ENCODE measurements at regions not wholly inside any gene's neighbourhood (a gene's known extent, or its start where the extent isn't known, plus 50 kb on each side); places are given as distances from the start of the nearest gene placed in this dataset.
"Not testable (repeated sequence)": the region's sequence is repeated elsewhere in the genome, so short reads cannot be mapped to it uniquely, and the experiment has no call there.

DNA sequence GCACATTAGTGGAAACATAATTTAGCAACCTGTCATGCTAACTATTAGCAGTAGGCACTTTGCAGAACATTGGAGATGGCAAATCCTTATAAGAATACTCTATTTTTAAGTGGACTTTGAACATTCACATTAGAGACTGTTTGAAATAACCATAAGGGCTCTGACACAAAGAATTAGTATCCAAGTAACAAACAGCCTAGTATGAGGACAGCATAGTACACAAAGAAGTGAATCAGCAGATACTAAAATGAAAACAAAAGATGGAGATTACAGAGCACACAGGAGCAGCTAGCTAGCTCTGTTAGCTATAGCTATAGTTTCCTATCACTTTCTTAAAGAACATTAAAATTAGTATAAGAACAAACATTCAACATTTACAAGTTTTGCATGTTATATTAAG, 256.3 kb upstream of the SPOPL start:
- TF ChIP-seq, protein P1, sequence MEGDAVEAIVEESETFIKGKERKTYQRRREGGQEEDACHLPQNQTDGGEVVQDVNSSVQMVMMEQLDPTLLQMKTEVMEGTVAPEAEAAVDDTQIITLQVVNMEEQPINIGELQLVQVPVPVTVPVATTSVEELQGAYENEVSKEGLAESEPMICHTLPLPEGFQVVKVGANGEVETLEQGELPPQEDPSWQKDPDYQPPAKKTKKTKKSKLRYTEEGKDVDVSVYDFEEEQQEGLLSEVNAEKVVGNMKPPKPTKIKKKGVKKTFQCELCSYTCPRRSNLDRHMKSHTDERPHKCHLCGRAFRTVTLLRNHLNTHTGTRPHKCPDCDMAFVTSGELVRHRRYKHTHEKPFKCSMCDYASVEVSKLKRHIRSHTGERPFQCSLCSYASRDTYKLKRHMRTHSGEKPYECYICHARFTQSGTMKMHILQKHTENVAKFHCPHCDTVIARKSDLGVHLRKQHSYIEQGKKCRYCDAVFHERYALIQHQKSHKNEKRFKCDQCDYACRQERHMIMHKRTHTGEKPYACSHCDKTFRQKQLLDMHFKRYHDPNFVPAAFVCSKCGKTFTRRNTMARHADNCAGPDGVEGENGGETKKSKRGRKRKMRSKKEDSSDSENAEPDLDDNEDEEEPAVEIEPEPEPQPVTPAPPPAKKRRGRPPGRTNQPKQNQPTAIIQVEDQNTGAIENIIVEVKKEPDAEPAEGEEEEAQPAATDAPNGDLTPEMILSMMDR (conservative IDR thresholded peaks at IDR 0.05; ENCODE audit: low read depth, low read length) = no peak
- no peak for TF ChIP-seq EZH2 (IDR thresholded peaks at IDR 0.05; ENCODE audit: borderline replicate concordance, low read depth, low read length, poor library complexity, severe bottlenecking)
- no peak overlapping the region for H3K27ac ChIP-seq (ENCODE audit: low read depth, low read length, poor library complexity, severe bottlenecking)
- no peaks in the 10 kb centered on the region for H3K4me1 ChIP-seq (ENCODE audit: insufficient read depth, low read length, poor library complexity, severe bottlenecking)
- no peak overlapping the region for H3K4me3 ChIP-seq (ENCODE audit: low read depth, low read length, poor library complexity, severe bottlenecking)
- H3K27me3 ChIP-seq (replicated peaks; ENCODE audit: insufficient read depth, low read depth, low read length, poor library complexity) = no peaks in the 10 kb centered on the region
- ChIA-PET CTCF (no interaction called here), POLR2A (ENCODE audit: low non-redundant PET) (no interaction called here)
- H3K9me3 ChIP-seq (ENCODE audit: low read depth, low read length, poor library complexity, severe bottlenecking) = no peaks in the 10 kb centered on the region
- no peaks in the 10 kb centered on the region for H3K36me3 ChIP-seq (ENCODE audit: insufficient read depth, low read length, poor library complexity, severe bottlenecking)
- DNase-seq (ENCODE audit: low spot score) = no peak
- intact Hi-C loops (cut with micrococcal nuclease; ENCODE audit: unreplicated experiment) = no loop called here
- no TSS peak for BruUV-seq (replicated peaks)

GRCh38 chr2:138247302-138247701, 254.3 kb upstream of the SPOPL start:
- H3K27ac ChIP-seq (ENCODE audit: low read depth, low read length, poor library complexity, severe bottlenecking) = no peak overlapping the region
- H3K9me3 ChIP-seq (ENCODE audit: low read depth, low read length, poor library complexity, severe bottlenecking) = no peaks in the 10 kb centered on the region
- DNase-seq (ENCODE audit: low spot score) = no peak
- ChIA-PET CTCF (no interaction called here), POLR2A (ENCODE audit: low non-redundant PET) (no interaction called here)
- no peaks in the 10 kb centered on the region for H3K4me1 ChIP-seq (ENCODE audit: insufficient read depth, low read length, poor library complexity, severe bottlenecking)
- H3K36me3 ChIP-seq (ENCODE audit: insufficient read depth, low read length, poor library complexity, severe bottlenecking) = no peaks in the 10 kb centered on the region
- TF ChIP-seq EZH2 (IDR thresholded peaks at IDR 0.05; ENCODE audit: borderline replicate concordance, low read depth, low read length, poor library complexity, severe bottlenecking) = no peak
- TF ChIP-seq, protein P1 (conservative IDR thresholded peaks at IDR 0.05; ENCODE audit: low read depth, low read length) = no peak
- intact Hi-C loops (cut with micrococcal nuclease; ENCODE audit: unreplicated experiment) = no loop called here
- H3K27me3 ChIP-seq (replicated peaks; ENCODE audit: insufficient read depth, low read depth, low read length, poor library complexity) = no peaks in the 10 kb centered on the region
- BruUV-seq (replicated peaks) = no TSS peak
- no peak overlapping the region for H3K4me3 ChIP-seq (ENCODE audit: low read depth, low read length, poor library complexity, severe bottlenecking)

- ChIA-PET POLR2A (ENCODE audit: low non-redundant PET) (no interaction called here), CTCF (no interaction called here)
- Histone ChIP-seq H3K4me1 (ENCODE audit: insufficient read depth, low read length, poor library complexity, severe bottlenecking) (no peaks in the 10 kb centered on the region), H3K9me3 (ENCODE audit: low read depth, low read length, poor library complexity, severe bottlenecking) (no peaks in the 10 kb centered on the region), H3K27me3 (replicated peaks; ENCODE audit: insufficient read depth, low read depth, low read length, poor library complexity) (no peaks in the 10 kb centered on the region), H3K36me3 (ENCODE audit: insufficient read depth, low read length, poor library complexity, severe bottlenecking) (no peaks in the 10 kb centered on the region), H3K4me3 (ENCODE audit: low read depth, low read length, poor library complexity, severe bottlenecking) (no peak overlapping the region), H3K27ac (ENCODE audit: low read depth, low read length, poor library complexity, severe bottlenecking) (no peak overlapping the region)
- no TSS peak for BruUV-seq (replicated peaks)
- TF ChIP-seq, protein P1 (conservative IDR thresholded peaks at IDR 0.05; ENCODE audit: low read depth, low read length) = no peak
- intact Hi-C loops (cut with micrococcal nuclease; ENCODE audit: unreplicated experiment) = no loop called here
- DNase-seq (ENCODE audit: low spot score) = no peak
Measured at GRCh38 chr2:138249207-138249606, 252.4 kb upstream of the SPOPL start.

GRCh38 chr2:138250843-138251320, 250.7 kb upstream of the SPOPL start:
- DNase-seq (ENCODE audit: low spot score); H3K27me3 ChIP-seq (replicated peaks; ENCODE audit: insufficient read depth, low read depth, low read length, poor library complexity); H3K36me3 ChIP-seq (ENCODE audit: insufficient read depth, low read length, poor library complexity, severe bottlenecking); H3K27ac ChIP-seq (ENCODE audit: low read depth, low read length, poor library complexity, severe bottlenecking); H3K4me1 ChIP-seq (ENCODE audit: insufficient read depth, low read length, poor library complexity, severe bottlenecking); BruUV-seq (replicated peaks); H3K4me3 ChIP-seq (ENCODE audit: low read depth, low read length, poor library complexity, severe bottlenecking); POLR2A ChIA-PET (ENCODE audit: low non-redundant PET); H3K9me3 ChIP-seq (ENCODE audit: low read depth, low read length, poor library complexity, severe bottlenecking); intact Hi-C loops (cut with micrococcal nuclease; ENCODE audit: unreplicated experiment); CTCF ChIA-PET: not testable (repeated sequence)
